Hepatocyte (in vitro differentiated cells): ENCODE measurements at regions not wholly inside any gene's neighbourhood (a gene's known extent, or its start where the extent isn't known, plus 50 kb on each side); places are given as distances from the start of the nearest gene placed in this dataset.

Source experiments
- EZH2 ChIP-seq: fragments of 200-600 bp; sonication (generic); IDR thresholded peaks from 2 replicates; pipeline ENCODE4 v1.6.1; 2016; ENCODE audit warnings: antibody characterized with exemption, mild to moderate bottlenecking, borderline replicate concordance
- TF ChIP-seq, protein P1 (sequence below): fragments of 200-600 bp; sonication (generic); IDR thresholded peaks from 2 replicates; pipeline ENCODE4 v1.5.1; 2016; ENCODE audit warnings: antibody characterized with exemption, mild to moderate bottlenecking; ENCODE audit not compliant: poor library complexity

- TF ChIP-seq, protein P1, sequence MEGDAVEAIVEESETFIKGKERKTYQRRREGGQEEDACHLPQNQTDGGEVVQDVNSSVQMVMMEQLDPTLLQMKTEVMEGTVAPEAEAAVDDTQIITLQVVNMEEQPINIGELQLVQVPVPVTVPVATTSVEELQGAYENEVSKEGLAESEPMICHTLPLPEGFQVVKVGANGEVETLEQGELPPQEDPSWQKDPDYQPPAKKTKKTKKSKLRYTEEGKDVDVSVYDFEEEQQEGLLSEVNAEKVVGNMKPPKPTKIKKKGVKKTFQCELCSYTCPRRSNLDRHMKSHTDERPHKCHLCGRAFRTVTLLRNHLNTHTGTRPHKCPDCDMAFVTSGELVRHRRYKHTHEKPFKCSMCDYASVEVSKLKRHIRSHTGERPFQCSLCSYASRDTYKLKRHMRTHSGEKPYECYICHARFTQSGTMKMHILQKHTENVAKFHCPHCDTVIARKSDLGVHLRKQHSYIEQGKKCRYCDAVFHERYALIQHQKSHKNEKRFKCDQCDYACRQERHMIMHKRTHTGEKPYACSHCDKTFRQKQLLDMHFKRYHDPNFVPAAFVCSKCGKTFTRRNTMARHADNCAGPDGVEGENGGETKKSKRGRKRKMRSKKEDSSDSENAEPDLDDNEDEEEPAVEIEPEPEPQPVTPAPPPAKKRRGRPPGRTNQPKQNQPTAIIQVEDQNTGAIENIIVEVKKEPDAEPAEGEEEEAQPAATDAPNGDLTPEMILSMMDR, result no peak
- no peak for TF ChIP-seq EZH2
Observed at GRCh38 chr9:118918180-118918579, 451.1 kb downstream of the BRINP1 start.
